Renal pelvis (tissue), 1 donor: ENCODE measurements at regions not wholly inside any gene's neighbourhood (a gene's known extent, or its start where the extent isn't known, plus 50 kb on each side); places are given as distances from the start of the nearest gene placed in this dataset.

Experiments
- DNase-seq: peaks from one replicate; pipeline ENCODE4 v3.0.0-alpha.2; 2013

- DNase-seq, result no peak
Observed at GRCh38 chr3:187954873-187955586, 198.9 kb upstream of the LPP start.

GRCh38 chr3:187955587-187955952, 198.4 kb upstream of the LPP start:
- DNase-seq, result no peak

DNA sequence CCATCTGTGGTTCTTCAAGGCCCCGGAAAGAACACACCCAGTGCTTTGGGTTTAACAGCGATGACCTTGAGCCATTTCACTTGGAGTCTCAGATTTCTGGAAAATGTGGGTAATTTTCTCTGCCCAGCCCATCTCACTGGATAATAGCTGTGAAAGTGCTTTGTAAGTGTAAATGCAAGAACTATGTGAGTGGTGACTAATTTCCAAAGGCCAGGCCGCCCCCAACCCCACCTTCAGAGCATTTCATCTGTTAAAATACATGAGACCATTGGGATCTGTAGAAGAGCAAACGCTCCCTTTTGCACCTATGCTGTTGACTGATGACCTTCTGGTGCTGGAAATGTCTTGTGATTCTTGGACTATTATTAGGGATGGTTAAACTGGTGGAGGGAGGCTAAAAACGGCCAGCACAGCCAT, 196.8 kb upstream of the LPP start:
- no peak for DNase-seq

- DNase-seq, result no peak
Observed at GRCh38 chr3:187957582-187957981, 196.4 kb upstream of the LPP start.

DNA sequence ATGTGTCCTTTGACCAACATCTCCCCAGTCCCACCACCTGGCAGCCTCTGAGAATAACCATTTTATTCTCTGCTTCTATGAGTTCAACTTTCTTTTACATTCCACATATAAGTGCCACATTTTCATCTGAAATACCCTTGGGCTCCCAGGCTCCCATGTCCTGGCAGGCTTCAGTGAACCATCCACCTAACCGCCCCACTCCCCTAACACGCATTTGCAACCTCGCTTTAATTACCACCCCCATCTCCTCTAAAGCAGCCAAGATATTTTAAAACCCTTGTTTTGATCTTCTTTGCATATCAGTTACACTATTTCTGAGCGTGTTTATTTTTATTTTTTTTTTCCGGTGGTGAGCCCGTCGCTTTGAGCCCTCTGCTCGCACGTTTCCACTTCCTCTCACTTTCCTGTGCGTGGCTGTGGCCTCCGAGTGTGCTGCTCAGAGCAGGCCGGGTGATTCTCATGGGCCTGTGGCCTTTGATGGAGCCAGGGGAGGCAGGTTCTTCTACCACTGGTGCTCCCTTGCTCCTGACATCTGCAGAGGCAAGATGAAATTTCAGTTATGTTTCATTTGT, 195.4 kb upstream of the LPP start:
- DNase-seq, result no peak

GRCh38 chr3:187960820-187961219, 193.1 kb upstream of the LPP start:
- no peak for DNase-seq

DNA sequence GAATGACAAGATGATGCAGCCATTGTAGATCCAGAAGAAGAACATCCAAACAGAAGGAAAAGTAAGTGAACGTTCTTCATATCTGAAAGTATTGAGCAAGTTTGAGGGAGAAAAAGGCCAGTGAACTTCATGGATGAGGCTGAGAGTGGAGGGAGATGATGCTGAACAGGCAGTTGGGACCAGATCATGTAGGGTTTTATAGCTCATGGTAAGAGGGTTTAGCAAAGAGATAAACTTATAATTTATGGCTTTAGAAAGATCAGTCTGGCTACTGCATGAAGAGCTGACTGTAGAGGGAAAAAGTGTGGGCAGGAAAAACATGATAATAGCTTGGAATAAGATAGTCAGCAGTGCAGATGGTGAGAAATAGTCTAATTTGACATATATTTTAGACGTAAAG, 192.6 kb upstream of the LPP start:
- no peak for DNase-seq

GRCh38 chr3:187963003-187963676, 190.8 kb upstream of the LPP start:
- no peak for DNase-seq

DNA sequence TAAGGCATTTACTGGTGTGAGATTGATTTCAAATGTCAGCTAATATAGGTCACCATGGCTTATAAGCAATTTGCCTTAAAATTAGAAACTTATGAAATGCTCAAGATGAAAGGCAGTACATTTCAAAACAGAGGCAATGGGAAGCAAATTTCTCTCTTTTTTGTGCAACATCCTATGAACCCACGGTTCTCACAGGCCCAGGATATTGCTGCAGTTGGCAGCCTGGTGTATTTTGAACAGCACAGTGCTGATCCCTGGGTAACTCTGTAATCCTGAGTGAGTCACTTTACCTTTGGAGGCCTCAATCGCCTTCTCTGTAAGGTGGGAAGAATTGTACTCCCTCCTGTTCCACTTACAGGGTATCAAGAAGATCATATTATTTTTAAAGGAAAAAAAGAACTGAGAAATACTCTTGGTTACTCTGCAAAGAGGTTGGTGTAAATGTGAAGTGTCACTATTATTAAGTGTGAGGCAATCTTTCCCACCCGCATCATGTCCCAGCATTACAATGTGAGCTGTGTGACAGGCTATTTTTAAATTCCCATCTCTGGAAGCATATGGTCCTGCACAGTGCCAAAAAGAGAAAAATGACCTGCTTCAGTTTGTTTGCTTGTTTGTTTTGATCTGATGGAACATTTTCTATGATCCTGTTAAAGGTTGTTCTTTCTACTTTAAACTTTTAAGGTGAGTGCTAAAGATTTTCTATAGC, 190.1 kb upstream of the LPP start:
- no peak for DNase-seq

- DNase-seq, result no peak
Observed at GRCh38 chr3:187964760-187965159, 189.2 kb upstream of the LPP start.

- no peak for DNase-seq
Observed at GRCh38 chr3:187966096-187966495, 187.9 kb upstream of the LPP start.

DNA sequence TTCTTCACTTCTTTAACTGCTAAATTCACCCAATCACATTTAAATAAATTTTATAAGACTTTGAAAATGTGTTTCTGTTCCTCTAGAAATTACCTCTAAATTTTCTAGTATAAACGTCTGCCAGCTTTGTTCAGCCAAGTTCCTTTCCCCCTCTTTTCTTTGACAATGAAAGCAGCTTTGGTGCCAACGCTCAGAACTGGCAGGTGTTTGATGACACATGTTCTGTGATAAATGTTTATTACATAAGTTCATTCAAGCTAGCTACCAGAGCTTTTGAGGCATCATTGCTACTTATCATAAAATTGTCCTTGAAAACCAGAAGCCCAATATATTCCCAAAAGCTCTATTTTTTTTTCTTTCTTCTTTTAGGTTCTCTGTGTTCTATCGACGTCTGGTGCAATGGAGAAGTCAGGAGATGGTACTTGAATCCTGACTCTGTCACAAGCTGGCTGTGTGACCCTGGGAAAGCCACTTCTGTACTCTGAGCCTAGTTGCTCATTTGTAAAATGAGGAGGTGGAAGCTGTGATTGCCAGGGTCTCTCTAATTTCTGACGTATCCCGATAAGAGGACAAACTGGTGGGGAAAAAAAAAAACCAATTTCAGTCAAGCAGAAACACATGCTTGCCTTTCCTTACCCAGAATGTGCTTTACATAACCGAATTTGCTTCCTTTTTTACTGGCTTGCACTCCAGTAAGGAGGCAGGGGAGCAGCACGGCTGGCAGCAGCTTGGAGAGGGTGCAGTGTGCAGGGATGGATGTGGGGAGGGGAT, 187.1 kb upstream of the LPP start:
- no peak for DNase-seq

DNA sequence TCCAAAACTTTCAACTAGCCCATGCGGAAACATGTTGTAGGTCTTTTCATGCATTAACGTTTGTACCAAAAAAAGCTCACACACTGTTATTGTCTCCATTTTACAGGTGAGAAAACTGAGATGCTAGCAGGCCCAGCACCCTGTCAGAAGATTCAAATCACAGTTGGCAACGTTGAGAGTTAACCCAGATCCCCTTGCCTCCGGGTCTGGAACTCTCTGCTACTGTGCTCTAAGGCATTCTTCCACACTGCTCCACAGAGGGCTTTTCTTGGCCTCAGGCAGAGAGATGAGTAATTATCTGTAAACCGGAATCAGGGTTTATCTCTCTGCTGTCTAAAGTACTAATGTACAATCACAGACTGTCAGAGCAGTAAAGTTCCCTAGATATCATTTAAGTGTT, 186.0 kb upstream of the LPP start:
- no peak for DNase-seq

GRCh38 chr3:187968883-187969580, 184.9 kb upstream of the LPP start:
- DNase-seq, result no peak

- DNase-seq, result no peak
Observed at GRCh38 chr3:187969581-187969950, 184.4 kb upstream of the LPP start.

DNA sequence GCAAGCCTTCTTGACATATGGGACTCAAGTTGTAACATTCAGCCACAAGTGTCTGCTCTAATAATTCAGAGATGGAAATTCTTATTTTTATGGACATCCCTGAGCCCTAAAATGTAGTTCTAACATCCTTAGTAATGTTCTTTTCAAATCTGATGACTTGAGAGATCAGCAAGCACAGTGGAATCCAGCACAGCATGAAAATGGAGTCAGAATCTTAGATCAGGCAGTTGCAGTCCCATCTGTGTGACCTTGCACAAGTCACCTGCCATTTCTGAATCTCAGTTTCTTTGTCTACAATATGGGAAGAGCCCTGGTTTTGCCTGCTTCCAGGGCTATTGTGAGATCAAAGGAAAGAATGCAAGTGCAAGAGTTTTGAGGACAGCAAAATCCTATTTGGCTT, 183.9 kb upstream of the LPP start:
- no peak for DNase-seq

DNA sequence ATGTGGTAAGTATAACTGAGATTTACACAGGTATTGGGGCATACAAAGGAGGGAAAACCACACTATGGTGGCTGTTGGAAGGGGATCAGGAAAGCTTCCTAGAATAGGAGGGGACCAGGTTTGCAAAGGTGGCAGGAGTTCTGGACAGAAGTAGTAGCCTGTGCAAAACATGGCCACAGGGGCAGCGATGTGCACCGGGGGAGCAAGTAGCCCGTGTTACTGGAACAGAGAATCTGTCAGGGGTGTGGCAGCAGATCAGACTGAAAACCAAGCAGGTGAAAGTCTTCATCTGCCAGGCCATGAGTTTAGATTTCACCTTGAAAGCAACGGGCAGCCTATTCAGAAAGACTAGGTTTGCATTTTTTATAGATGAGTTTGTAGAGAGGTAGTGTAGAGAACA, 182.3 kb upstream of the LPP start:
- DNase-seq, result no peak

DNA sequence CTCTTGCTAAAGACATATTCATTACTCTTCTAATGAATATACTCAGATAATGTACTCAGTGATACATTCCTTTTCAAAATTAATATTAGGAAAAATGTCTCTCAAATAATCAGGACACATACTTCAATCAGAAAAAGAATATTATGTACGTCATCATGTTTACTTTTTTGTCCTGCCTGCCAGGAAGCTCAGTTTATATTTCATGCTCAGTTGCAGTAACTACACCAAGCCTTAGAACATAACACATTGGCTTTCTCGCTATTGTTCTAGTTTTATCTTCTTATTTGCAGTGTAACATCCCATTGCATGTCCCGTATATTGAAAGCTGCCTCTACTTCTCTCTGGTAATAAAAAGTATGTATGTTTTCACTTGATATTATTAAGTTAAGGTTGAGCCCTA, 181.5 kb upstream of the LPP start:
- no peak for DNase-seq

DNA sequence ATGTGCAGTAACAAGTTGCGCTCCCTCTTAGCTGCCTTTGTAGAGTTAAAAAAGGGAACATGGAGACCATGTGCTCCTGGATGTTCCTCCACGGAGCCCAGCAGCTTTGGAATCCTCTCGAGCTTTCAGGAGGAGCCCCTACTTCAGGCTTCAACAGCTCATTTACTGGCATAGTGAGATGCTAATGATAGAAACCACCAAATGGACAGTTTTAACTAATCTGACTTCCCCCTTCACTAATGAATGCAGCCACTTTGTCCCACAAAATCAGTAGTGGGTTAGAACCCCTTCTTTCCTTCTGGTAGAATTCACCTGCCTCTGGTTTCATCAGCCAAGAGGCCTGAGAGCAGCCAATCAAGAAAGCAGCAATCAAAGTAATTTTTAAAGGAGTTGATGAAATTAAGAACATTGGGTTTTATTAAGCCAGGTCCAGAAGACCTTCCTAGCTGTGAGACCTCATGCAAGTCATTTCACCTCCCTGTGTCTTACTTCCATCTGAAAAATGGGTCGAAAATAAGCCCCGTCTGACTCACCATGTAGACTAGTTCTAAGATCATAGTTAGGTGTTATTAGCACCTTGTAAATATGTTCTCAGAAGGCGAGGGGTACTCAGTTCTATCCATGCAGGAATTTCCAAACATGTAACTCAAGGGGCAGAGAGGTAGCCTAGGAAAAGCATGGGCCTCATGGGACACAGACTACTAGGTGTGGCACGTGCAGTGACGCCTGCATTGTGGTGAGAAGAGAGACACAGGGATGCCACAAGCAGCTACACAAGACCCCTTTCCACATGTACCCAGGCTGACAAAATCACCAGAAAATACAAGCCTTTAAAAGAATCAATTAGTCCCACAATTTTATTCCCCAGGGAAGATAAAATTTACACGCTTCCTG, 179.7 kb upstream of the LPP start:
- DNase-seq, result no peak

GRCh38 chr3:187974871-187975271, 179.1 kb upstream of the LPP start:
- DNase-seq, result no peak
